ENCODE measurements at regions not wholly inside any gene's neighbourhood (a gene's known extent, or its start where the extent isn't known, plus 50 kb on each side); places are given as distances from the start of the nearest gene placed in this dataset.

- no peak for TF ChIP-seq USF2 (IDR thresholded peaks at IDR 0.05; ENCODE audit: low read length)
- no peak for TF ChIP-seq TBP (IDR thresholded peaks at IDR 0.05; ENCODE audit: low read depth, low read length)
Measured at GRCh38 chr21:17978895-17979294, 159.7 kb upstream of the C21orf91 start (continued).
